ENCODE measurements at regions not wholly inside any gene's neighbourhood (a gene's known extent, or its start where the extent isn't known, plus 50 kb on each side); places are given as distances from the start of the nearest gene placed in this dataset.
"Not testable (repeated sequence)": the region's sequence is repeated elsewhere in the genome, so short reads cannot be mapped to it uniquely, and the experiment has no call there.

DNA sequence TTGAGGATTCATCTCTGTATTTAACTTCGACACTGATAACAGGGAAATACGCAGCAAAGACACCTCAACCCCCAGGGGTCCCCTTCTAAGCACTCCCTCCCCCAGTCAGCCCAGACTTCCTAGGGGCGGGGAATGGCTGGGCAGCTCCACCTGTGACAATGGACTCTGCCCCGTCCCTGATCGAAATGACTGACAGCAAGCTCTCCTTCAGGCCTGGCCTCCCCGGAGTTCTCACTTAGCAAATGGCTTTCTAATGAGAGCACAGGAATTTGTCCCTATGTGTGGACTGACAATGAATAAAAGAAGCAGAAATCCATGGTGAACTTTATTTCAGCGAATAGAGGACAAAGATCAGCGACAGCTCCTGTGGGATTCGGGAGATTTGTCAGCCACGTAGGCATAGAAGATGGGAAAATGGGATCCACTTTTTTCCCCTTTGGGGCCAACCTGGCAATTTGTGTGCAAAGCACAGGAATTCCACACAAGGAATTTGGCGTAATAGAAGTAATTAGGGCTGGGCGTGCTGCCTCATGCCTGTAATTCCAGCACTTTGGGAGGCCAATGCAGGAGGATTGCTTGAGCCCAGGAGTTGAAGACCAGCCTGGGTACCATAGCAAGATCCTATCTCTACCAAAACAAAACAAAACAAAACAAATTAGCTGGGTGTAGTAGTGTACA, 63.8 kb downstream of the TNFAIP2 start:
- DNase-seq (ENCODE audit: low spot score), result no peak

DNA sequence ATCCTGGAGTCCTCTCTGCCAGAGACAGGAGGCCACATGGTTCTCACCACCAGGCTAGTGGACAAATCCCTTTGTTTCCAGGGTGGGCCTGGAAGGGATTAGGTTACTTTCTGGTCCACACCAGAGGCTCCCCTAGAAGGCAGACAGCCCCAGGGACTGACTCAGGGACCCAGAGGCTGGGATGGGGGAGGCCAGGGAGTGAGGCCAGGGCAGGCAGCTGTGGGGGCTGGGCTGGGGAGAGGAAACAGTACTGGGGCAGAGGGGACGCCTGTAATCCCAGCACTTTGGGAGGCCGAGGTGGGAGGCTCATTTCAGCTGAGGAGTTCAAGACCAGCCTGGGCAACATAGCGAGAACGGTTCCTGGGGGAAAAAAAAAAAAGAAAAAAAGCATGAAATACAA, 64.7 kb downstream of the TNFAIP2 start:
- DNase-seq (ENCODE audit: low spot score), result no peak

DNA sequence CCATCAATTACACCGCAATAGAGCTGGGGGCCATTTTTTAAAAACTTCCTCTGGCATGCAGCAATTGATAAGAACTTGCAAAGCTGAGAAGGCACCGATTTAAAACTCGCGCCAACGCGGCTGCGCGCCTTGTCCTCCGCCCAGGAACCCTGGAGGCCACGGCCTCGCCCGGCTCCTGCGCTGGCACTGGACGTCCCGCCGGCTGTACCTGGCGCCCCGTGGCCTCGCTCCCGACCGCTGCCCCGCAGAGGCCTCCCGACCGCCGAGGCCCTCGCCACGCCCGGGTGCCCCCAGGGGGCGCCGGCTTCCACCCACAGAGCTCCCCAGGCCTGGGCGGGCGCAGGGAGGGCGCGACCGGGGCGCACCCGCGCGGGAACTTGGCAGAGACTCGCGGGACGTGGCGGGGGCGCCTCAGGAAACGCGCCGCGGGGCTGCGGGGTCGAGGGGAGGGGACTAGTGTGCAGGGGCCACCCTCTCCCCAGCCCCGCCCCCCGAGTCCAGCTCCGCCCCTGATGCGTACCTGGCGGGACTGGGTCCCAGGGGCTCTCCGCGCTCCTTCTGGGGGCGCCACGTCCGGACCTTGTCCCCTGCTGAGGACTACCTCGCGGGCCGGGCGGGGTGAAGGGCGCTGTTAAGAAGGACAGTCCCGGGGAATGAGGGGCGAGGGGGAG, 65.7 kb downstream of the TNFAIP2 start:
- DNase-seq (ENCODE audit: low spot score), result no peak

DNA sequence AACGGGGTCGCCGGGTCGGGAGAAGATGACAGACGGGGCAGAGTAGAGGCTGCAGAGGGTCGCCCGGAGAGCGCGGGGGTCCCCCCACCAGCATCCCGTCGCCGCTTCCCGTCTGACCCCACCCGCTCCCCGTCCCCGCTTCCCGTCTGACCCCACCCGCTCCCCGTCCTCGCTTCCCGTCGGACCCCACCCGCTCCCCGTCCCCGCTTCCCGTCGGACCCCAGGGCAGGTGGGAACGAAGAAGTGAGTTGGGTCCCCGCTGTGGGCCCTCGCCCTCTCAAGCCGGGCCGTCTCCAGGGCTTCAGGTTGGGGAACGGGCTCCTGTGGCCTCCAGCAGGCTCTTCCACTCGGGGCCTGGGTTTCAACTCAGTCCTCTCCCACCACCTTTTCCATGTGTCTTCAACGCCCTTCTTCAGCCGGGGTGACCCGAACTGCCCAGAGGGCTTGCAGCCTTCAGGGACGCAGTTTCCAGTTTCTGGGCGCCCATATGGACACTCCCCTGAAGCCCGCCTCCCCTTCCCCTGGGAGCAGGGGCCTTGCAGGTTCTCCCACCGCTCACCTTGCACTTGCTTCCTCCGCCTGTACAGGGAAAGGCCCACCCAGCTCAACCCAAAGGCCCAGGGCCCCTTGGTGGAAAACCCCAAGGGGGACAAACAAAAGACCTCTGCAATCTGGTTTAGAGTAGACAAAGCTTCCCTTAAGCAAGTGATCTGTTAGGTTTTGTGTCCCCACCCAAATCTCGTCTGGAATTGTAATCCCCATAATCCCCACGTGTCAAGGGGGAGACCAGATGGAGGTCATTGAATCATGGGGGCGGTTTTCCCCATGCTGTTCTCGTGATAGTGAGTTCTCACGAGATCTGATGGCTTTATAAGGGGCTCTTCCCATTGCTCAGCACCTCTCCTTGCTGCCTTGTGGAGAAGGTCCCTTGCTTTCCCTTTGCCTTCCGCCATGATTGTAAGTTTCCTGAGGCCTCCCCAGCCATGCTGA, 66.5 kb downstream of the TNFAIP2 start:
- DNase-seq (ENCODE audit: low spot score), result no peak

DNA sequence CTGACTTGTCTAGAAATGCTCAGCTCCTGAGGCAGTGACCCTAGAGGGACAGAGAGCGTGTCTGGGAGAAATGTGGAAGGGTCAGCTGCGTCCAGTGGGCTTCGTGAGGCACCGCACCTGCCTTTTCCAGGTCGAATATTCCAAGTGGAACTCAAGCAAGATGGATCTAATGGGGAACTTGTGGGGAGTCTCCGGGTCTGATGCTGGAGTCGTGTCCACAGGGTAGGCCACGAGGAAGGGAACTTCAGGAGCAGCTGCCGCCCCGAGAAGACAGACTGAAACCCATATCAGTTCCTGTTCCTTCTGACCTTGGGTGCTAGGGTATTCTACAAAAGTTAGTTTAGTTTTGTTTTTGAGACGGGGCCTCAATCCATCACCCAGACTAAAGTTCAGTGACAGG, 67.5 kb downstream of the TNFAIP2 start:
- no peak for DNase-seq (ENCODE audit: low spot score)

DNA sequence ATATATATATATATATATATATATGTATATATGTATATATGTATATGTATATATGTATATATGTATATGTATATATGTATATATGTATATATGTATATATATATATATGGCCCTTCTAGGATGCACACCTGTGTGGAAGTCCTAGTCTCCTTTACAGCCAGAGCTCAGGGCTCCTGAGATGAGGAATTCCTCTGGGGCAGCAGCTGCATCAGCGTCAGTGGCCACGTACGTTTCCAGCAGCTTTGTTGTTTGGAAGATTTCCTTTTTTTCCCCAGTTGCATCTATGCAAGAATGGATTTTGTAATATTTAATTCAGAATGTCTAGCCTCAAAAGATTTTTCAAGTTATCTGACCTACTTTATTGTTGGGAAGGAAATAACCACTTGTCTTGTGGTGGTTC, 68.6 kb downstream of the TNFAIP2 start:
- DNase-seq (ENCODE audit: low spot score), result no peak

DNA sequence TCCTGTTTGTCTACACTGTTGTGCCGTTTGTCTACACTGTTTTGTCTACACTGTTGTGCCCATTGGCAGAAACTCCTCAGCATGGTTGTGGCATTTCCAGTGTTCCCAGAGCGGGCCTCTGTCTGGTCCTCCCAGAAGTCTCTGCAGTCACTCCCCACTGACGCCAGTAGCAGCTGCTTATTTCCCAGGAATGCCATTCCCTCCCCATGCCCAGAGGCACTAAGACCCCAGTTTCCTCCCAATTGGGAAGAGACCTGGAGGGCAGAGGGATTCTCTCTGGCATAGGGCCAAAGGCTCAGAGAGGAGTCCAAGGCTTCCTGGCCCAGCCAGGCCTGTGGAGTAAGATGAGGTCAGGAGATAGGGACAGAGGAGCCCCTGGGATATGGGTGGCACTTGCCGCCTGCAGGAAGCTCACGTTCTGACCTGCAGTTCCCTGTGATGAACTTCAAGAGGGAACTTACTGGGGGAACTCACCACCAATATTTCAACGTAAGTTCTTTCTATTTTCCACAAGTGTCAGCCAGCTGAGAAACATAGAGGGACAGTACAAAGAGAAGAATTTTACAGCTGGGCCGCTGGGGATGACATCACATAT, 69.1 kb downstream of the TNFAIP2 start:
- DNase-seq (ENCODE audit: low spot score), result no peak

DNA sequence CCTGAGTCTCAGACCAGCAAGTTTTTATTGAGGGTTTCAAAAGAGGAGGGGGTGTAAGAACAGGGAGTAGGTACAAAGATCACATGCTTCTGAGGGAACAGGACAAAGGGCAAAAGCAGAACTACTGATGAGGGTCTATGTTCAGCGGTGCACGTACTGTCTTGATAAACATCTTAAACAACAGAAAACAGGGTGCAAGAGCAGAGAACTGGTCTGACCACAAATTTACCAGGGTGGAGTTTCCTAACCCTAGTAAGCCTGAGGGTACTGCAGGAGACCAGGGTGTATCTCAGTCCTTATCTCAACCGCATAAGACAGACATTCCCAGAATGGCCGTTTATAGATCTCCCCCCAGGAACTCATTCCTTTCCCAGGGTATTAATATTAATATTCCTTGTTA, 69.6 kb downstream of the TNFAIP2 start:
- DNase-seq (ENCODE audit: low spot score), result not testable (repeated sequence)

DNA sequence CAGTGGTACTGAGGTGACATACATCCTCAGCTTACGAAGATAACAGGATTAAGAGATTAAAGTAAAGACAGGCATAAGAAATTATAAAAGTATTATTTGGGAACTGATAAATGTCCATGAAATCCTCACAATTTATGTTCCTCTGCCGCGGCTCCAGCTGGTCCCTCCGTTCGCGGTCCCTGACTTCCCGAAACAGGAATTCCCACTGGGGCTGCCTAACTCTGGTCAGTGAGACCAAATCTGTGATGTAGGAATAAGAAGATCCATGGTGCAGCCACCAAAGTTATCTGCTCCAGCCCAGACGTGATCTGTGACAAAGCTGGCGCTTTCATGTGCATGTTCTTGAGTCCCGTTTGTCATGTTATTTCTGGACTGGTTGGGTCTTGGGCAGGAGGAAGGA, 70.2 kb downstream of the TNFAIP2 start:
- not testable (repeated sequence) for DNase-seq (ENCODE audit: low spot score)

DNA sequence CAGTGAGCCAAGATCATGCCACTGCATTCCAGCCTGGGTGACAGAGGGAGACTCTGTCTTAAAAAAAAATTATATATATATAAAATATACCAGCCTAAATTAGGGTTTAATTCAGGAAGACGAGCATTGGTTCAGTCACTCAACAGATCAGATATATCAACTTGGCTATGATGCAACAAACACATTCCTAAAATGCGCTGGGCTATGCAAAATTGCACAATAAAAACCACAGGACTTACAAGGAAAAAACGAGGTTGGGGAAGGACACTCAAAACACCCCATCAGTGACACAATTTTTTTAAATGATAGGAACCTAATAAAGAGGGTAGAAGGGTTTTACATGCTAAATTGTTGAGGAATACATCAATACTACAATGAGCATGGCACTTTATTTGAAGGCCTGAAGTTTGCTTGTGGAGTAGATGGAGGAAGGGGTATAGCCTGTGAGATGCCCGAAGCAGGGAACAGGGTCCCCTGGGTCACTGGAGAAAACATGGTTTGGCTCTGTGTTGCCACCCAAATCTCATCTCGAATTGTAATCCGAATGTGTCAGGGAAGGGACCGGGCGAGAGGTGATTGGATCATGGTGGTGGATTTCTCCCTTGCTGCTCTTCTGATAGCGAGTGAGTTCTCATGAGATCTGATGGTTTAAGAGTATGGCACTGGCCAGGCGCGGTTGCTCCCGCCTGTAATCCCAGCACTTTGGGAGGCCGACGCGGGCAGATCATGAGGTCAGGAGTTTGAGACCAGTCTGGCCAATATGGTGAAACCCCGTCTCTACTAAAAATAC, 71.2 kb downstream of the TNFAIP2 start:
- DNase-seq (ENCODE audit: low spot score), result no peak

DNA sequence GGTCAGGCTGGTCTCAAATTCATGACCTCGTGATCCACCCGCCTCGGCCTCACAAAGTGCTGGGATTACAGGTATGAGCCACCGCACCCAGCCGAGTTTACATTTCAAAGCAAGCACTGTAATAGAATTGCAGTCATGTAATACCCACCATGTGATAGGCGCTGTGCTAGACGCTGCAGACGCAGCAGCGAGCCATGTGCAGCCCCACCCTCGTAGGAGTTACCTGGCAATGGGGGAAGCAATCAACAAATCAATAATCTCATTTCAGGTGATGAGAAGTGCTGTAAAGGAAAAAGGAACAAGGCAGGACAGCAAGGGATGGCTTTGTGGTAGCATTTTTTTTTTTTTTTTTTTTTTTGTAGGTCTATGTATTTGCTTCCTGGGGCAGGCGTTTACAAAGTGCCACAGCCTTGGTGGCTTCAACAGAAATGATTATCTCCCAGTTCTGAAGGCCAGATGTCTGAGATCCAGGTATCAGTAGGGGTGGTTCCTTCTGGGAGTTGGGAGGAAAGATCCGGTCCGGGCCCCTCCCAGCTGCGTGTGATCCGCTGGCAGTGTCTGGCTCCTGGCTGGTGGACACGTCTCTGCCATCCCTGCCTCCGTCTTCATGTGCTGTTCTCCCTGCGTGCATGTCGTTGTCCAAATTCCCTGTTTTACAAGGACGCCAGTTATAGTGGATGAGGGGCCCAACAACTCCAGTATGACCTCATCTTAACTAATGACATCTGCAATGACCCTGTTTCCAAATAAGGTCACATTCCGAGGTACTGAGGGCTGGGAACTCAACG, 72.8 kb downstream of the TNFAIP2 start:
- no peak for DNase-seq (ENCODE audit: low spot score)

DNA sequence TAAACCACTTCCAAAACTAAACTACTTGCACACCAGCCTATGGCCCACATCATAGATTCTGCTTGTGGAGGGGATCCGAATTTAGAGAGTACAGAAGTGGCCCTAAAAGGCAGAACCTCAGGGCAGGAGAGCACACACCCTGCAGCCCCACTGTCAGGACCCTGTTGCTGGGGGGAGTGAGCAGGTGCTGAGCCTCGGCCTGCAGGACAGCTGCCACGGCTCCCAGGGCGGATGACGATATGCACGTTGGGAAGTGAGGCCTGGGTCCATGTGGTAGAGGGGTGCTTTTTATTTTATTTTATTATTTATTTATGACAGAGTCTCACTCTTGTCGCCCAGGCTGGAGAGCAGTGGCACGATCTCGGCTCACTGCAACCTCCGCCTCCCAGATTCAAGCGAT, 73.5 kb downstream of the TNFAIP2 start:
- DNase-seq (ENCODE audit: low spot score), result no peak

DNA sequence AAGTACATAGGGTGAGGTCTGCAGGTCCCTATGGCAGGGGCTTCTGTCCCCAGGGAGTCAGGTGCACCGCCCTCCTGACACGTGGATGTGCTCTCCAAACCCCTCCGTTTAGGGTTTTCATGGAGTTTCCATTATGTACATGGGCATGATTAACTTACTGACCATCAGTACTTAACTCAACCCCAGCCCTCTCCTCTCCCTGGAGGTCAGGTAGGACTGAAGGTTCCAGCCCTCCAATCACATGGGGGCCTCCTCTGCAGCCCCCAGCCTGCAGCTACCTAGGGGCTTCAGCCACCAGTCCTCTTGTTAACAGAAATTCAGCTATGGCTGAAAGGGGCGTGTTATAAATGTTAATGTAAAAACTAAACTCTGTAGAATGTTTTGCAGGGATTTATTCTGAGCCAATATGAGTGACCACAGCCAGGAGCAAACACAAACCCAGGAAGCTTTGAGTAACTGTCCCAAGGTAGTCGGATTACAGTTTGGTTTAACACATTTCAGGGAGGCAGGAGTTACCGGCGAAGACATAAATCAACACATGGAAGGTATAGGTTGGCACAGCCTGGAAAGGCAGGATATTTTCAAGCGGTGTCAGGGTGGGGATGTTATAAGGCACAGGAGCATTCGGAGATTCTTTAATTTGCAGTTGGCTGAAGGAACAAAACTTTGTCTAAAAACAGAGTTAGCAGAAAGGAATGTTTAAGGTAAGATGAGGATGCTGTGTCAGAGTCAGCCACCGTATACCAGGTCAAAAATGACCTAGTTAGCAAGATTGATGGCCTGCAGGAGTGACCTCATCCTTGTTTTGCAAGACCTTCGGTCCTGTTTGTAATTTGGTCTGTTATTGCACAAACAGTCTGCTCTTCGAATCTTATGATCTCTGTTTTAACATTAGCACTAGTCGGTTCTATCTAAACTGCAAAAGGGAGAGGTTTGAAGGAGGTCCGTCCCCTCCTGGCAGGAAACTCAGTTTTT, 75.2 kb downstream of the TNFAIP2 start:
- no peak for DNase-seq (ENCODE audit: low spot score)

DNA sequence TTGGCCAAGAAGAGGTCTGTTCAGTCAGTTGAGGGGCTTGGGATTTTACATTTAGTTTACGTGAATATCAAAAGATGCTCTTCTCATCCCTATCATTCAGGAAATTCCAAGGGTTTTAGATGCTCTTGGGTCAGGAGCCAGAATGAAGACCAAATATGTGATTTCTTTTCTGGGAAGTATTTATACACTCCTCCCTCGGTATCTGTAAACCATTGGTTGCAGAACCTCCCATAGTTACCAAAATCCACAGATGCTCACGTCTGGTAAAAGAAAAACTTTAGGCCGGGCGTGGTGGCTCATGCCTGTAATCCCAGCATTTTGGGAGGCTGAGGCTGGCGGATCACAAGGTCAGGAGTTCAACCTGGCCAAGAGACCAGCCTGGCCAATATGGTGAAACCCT, 75.9 kb downstream of the TNFAIP2 start:
- no peak for DNase-seq (ENCODE audit: low spot score)

DNA sequence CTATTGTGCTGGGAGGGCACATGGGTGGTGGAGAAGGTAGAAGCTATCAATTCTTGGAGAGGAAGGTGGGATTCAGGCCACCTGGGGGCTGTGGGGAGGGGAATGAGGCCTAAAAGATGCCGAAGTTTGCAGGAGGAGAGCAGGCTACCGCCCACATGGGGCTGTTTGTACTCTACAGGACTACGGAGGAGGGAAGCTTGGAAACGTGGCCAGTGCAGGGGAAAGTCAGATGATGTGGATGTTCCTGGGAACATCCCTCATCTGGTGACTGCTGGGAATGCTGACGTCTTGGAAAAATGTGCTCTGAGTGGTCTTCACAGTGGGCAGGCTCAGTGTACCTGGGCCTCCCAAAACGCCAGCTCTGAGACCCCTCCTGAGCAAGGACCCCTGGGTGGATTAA, 78.5 kb downstream of the TNFAIP2 start:
- no peak for DNase-seq (ENCODE audit: low spot score)

DNA sequence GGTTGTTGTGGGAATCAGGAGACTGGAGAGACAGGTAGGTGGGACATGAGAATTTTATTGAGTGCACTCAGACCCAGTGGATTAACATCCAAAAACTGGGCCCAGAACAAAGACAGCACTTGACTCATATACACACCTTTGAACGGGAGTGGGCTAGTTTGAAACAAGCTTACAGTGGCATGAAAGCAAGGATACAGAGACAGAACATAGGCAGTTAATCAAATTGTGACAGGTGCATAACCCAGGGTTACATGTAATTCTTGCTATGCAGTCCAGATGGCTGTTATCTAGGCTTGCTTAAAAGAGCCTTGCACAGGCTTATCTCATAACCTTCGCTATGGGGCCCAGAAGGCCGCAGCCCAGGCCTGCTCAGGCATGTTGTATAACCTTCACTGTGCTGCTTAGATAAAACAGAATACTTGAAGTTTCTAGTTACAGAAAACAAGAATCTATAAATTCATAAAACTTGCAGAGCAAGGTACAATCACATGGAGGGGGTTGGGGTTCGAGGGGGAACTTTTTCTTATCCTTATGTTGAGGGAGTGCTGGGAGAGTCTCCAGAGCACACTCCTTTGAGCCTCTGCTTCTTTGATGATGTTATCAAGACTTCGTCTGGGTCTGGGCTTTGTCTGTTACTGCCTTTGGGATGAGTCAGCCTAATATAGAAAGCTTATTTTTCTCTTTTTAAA, 81.7 kb downstream of the TNFAIP2 start:
- no peak for DNase-seq (ENCODE audit: low spot score)

DNA sequence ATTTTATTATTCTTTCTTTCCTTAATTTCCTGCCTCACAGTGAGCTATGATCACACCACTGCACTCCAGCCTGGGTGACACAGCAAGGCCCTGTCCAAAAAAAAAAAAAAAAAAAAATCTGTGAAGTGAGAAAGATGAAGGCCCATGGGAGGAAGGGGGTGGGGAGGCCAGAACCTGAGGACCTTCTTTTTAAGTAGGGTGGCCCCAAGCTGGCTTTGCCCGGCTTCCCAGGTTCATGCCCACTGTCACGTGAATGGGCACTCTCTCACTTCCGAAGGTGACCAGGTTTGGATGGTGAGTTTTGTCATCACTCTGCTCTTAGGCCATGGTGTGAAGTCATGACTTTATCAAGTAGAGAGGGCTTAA, 82.3 kb downstream of the TNFAIP2 start:
- DNase-seq (ENCODE audit: low spot score), result no peak

DNA sequence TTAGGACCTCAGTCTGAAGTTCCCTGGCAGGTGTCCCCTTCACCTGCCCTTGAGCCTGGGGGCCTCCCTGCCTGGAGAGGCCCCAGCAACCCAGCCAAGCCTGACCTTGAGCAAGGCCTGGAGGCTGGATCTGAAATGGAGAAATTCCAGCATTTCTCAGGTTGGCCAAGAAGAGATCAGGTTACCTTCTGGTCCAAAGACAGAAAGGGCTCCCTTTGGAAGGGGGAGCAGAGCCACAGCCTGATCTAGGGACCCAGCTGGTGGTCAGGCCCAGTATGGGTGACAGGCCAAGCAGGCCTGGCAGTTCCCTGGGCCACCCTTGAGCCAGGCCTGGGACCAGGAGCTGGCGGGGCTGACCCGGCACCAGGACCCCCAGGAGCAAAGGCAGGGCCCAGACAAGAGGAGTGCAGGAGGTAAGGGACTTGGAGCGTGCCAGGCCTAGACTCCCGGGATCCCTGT, 82.8 kb downstream of the TNFAIP2 start:
- no peak for DNase-seq (ENCODE audit: low spot score)

DNA sequence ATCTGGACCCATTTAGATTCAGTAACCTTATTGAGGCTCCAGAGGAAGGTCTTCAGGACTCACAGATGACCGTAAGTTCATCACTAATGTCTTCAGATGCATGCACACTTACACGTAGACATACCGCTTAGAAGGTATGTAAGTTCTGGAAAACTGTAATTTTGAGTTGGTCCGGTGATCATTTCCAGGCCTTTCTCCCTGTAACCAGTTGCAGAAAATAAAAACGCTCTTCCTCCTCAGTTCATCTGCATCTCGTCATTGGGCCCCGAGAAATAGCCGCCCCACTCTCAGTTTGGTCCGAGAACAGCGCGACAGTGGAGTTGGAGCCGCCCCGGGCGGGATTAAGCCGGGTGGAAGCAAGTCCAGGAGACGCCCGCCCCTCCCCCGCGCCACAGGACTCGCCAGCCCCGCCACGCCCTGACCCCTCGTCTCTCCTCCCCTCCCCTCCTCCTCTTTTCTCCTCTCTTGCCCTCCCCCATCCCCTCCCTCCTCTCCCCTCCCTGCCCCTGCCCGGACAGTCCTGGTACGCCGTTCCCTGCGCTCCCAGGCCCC, 83.7 kb downstream of the TNFAIP2 start:
- no peak for DNase-seq (ENCODE audit: low spot score)
